GM12873 (cell line): ENCODE measurements at regions not wholly inside any gene's neighbourhood (a gene's known extent, or its start where the extent isn't known, plus 50 kb on each side); places are given as distances from the start of the nearest gene placed in this dataset.

Source experiments
- TF ChIP-seq, protein P1 (sequence below): IDR thresholded peaks from 2 replicates; pipeline ENCODE4 v1.5.1; 2012; ENCODE audit warnings: low read depth, mild to moderate bottlenecking, moderate library complexity, low read length, control low read depth; ENCODE audit not compliant: insufficient read depth; ENCODE audit errors: missing control alignments

DNA sequence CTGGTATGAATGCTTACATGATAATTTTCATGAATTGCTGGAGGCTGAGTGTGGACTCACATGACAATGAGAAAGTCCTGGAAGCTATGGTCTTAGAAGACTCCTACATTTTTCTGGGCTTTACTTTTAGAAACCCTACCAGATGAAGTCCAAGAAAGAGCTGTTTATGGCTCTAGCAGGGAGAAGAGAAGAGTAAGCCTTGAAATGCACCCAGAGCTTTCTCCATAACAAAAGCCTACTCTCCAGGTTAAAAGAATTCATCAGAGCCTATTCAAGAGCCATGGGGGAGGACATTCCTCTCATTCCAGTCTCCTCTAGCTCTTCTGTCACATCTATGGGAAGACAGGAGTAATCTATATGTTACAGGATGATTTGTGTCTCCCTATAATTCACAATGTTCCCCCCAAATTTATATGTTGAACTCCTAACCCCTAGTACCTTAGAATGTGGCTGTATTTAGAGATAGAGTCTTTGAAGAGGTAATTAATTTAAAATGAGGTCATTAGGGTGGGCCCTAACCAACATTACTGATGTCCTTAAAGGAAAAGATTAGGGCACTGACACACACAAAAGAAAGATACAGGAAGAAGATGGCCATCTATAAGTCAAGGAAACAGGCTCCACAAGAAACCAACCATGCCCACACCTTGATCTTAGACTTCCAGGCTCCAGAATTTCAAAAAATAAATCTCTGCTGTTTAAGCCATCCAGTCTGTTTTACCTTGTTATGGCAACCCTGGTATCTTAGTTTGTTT is 193.8 kb upstream of the PTER start:
- TF ChIP-seq, protein P1, sequence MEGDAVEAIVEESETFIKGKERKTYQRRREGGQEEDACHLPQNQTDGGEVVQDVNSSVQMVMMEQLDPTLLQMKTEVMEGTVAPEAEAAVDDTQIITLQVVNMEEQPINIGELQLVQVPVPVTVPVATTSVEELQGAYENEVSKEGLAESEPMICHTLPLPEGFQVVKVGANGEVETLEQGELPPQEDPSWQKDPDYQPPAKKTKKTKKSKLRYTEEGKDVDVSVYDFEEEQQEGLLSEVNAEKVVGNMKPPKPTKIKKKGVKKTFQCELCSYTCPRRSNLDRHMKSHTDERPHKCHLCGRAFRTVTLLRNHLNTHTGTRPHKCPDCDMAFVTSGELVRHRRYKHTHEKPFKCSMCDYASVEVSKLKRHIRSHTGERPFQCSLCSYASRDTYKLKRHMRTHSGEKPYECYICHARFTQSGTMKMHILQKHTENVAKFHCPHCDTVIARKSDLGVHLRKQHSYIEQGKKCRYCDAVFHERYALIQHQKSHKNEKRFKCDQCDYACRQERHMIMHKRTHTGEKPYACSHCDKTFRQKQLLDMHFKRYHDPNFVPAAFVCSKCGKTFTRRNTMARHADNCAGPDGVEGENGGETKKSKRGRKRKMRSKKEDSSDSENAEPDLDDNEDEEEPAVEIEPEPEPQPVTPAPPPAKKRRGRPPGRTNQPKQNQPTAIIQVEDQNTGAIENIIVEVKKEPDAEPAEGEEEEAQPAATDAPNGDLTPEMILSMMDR = no peak

DNA sequence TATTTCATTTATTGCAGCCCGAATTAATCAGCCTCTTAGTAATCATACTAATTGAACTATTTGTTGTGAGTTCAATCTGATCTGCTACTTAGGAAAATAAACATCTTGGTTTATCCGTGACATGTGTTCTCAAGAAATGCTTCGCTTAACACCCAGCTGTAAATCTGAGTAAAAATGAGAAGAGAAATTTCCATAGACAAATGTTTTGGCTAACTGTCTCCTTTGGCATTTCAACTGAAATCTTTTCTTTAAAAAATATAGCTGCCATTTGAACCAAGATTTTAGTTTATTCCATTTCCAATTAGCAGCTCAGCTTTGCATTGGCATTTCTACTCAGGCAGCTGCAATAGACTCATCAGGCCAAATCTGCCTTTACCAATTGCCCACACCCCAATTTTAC is 180.5 kb upstream of the PTER start:
- TF ChIP-seq, protein P1 = no peak

DNA sequence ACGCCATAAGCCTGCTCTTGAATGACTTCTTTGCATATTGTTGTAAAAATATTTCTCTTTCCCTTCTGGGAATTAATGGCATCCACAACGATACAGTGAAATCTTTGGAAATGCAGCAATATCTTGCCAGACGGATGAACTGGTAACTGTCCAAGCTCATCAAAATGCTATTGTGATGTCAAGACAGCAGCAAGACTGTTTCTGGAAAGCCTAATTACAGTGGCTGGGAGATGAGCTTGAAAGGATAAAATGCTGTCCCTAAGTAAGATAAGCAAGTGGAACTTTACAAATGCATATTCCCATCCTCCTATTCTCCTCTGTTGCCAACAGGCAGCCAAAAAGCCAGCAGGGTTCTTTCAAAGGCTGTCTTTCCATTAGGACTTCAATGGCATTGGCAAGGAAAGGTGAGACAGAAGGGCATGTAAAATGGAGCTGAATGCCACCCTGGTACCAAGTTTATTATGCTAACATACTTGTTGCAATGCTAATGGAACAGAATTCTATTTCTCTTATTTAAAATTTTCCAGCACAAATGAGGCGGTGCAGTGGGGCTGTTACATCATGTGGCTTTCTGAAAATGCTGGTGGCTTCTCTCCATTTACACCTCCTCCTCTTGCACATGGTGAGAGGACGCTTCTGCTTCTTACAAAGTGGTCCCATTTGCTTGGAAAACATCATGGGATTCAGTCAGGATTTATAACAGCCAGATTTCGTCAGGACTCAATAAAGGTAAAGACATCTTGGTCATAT is 178.3 kb upstream of the PTER start:
- TF ChIP-seq, protein P1 = no peak

DNA sequence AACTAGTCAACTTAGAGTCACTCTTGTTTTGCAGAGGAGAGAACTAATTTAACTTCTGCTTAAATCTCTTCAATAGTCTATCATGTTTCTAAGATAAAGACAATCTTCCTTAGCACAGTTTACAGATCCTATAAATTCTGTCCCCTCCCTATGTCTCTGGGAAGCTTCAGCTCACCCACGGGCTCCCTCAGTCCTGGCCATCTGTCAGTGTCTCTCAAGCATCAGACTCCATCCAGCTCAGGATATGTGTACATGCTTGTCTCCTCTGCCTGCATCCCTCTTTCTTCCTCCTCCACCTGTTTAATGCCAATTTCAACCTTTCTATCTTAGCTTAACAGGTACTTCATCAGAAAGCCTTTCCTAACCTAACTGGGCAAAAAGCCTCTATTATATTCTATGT is 177.1 kb upstream of the PTER start:
- TF ChIP-seq, protein P1 = no peak

DNA sequence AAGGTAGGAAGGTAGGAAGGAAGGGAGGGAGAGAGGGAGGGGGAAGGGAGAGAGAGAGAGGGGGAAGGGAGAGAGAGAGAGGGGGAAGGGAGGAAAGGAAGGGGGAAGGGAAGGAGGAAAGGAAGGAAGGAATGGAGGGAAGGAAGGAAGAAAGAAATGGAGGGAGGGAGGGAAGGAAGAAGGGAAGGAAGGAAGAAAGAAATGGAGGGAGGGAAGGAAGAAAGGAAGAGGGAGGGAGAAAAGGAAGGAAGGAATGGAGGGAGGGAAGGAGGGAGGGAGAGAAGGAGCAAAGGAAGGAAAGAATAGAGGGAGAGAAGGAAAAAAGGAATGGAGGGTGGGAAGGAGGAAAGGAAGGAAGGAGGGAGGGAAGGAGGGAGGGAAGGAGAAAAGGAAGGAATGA is 176.4 kb upstream of the PTER start:
- TF ChIP-seq, protein P1 = no peak

DNA sequence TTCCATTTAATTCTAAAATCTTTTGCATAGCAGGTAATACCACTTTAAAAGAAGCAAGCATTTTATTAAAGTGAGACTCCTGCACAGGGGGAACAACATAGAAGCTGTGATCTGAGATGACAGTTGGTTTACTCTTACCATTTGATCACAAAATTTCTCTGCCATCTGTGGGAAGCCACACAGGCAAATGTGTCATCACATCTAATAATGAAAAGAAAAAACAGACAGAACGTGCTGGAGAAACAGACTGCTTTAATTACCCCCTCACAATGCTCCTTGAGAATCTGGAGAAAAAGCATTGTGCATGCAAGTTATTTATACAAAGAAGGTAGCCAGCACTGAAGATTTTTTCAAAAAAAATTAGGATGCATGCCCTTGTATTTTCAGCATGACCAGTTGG is 165.2 kb upstream of the PTER start:
- TF ChIP-seq, protein P1 = no peak

DNA sequence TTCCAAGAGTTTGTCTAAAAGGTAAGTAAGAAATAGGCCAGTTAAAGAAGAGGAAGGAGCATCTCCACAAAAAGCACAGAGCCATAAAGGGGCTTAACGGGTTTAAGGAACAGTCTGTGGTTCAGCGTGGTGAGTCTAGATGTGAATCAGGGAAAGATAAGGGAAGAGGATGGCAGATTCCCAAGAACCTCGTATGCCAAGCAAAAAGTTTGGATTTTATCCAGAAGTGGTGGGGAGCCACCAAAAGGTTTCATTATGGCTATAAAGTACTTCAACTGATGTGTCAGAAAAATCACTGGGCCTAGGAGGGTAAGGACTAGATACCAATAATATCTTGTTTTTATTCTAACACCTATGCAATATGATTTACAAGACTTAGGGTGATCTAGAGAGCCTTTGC is 161.9 kb upstream of the PTER start:
- TF ChIP-seq, protein P1 = no peak
